Activated naive CD4-positive, alpha-beta T cell (primary cell): ENCODE measurements at regions not wholly inside any gene's neighbourhood (a gene's known extent, or its start where the extent isn't known, plus 50 kb on each side); places are given as distances from the start of the nearest gene placed in this dataset.
"Not testable (repeated sequence)": the region's sequence is repeated elsewhere in the genome, so short reads cannot be mapped to it uniquely, and the experiment has no call there.

Experiments used
- DNase-seq, 4 experiments: peaks; one replicate each; lab custom pipeline; 2025; lab: John Stamatoyannopoulos, UW

DNA sequence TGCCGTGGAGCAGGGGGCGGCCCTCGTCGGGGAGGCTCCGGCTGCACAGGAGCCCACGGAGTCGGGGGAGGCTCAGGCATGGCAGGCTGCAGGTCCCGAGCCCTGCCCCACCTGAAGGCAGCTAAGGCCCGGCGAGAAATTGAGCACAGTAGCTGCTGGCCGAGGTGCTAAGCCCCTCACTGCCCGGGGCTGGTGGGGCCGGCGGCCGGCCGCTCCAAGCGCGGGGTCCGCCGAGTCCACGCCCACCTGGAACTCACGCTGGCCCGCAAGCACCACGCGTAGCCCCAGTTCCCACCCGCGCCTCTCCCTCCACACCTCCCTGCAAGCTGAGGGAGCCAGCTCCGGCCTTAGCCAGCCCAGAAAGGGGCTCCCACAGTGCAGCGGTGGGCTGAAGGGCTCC is 589.4 kb downstream of the PPP4R3C start:
- no peak for DNase-seq

DNA sequence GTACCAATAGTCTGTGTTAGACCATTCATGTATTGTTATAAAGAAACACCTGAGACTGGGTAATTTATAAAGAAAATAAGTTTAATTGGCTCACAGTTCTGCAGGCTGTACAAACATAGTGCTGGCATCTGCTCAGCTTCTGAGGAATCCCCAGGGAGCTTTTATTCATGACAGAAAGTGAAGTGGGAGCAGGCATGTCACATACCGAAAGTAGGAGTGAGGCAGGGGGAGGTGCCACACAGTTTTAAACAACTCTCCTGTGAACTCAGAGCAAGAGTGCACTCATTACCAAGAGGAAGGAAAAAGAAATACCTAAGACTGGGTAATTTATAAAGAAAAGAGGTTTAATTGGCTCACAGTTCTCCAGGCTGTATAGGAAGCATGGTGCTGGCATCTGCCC is 591.2 kb downstream of the PPP4R3C start:
- DNase-seq, result no peak

GRCh38 chrX:26851981-26852380 is 611.2 kb downstream of the PPP4R3C start:
- DNase-seq, result no peak

GRCh38 chrX:26848511-26848910 is 614.6 kb downstream of the PPP4R3C start:
- DNase-seq, result no peak

DNA sequence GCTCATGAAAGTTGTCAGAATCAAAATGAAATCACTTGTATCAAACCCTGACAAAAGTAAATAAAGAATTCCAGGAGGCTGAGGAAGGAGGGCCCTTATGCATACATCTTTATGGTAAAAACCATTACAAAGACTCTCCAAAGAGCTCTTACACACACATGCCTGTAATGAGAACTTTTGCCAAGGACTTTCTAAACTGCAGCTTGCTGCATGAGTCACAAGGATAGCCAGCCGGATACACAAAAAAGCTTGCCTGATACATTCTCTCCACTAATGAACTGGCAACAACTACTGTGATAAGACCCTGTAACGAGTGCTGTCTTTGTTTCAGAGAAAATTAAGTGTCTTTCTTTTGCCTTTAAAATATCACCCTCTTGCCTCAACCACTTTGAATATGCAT is 618.1 kb downstream of the PPP4R3C start:
- DNase-seq, result no peak

DNA sequence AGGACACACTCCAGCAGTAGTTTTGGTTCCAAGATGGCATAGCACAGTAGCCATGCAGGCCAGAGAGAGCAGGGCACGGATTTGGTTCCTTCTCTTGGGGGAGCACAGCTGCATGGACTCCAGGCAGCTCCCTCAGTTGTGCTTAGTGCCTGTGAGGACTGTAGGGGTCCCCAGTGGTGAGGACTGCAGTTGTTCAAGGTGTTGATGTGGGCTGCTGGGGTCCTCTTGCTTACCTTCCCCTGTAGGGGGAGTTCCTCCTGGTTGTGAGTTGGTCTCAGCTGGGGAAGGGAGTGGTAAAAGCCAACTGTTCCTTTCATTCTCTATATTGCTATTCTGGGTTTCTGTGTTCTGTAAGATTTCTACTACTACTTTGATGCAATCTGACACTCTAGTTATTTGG is 606.5 kb downstream of the MAGEB5 start:
- no peak for DNase-seq

GRCh38 chrX:26789751-26790150 is 573.8 kb downstream of the MAGEB5 start:
- no peak for DNase-seq

- no peak for DNase-seq
Measured at GRCh38 chrX:26788402-26788998, 572.5 kb downstream of the MAGEB5 start.

DNA sequence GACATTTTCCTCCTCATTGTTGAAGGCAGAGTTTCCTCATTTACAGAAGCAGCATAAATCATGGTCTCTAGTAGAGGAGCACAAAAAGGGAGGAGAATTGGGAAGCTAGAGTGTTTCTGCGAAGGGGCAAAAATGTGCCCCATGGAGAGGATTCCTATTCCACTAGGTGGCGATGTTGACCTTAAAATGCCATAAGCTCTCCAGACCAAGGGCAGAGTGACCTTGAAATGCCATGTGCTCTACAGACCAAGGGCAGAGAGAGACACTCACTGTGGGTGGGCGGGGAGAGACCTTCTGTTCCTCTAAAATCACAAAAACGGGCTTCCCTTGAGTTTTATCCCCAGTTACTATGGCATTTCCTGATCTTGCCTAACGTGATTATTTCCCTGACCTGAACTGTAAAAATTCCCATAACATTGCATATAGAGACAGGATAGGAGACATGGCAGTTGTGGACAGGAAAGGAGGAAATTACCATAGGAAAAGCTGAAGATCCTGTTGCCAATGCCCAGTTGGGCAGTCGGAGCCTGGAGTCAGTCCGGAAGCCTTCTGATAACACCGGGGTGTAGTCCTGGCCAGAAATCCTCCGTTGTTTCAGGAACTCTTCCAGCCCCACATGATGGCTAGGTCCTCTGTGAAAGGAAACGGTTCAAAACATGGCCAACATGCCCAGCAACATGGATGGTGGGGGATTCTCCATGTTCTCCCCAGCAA is 567.7 kb downstream of the MAGEB5 start:
- DNase-seq, result no peak

GRCh38 chrX:26778320-26778888 is 562.4 kb downstream of the MAGEB5 start:
- no peak for DNase-seq

GRCh38 chrX:26762253-26762652 is 546.3 kb downstream of the MAGEB5 start:
- DNase-seq, result no peak

DNA sequence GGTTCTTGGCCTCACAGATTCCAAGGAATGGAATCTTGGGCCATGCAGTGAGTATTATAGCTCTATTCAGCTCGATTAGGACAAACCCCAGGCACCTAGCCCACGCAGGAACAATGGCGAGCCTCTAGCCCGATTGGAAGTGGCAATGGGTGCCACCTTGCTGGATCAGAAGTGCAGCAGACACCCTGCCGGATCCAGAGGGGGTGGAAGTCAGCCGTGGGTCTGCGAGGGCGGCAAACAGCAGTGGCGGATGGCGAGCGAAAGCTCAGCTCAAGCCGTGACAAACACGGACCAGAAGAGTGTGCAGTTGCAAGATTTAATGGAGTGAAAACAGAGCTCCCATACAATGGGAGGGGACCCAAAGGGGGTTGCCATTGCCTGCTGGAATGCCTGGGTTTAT is 539.8 kb downstream of the MAGEB5 start:
- not testable (repeated sequence) for DNase-seq

DNA sequence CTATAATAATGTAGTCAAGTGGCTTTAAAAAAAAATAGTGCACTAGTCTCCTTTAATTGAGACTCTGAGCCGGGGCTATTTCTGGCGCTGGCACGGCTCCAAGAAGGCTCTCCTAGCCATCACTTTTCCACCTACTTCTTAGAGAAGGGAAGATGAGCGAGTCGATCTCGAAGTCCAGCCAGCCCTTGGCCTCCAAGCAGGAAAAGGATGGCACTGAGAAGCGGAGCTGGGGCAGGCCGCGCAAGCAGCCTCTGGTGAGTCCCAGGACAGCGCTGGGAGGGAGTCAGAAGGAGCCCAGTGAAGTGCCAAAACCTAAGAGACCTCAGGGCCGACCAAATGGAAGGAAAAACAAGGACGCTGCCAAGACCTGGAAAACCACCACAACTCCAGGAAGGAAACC is 531.9 kb downstream of the MAGEB5 start:
- no peak for DNase-seq

GRCh38 chrX:26722666-26723428 is 506.9 kb downstream of the MAGEB5 start:
- DNase-seq, result no peak

DNA sequence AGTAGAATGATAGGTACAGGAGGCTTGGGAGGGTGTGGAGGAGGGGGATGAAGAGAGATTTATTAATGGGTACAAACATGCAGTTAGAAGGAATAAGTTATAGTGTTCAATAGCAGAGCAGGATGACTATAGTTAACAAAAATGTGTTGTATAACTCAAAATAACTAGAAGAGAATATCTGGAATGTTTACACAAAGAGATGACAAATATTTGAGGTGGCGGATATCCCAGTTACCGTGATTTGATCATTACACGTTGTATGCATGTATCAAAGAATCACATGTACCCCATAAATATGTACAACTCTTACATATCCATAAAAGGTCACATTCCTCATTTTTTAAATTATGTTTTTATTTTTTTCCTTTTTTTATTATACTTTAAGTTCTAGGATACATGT is 456.6 kb downstream of the MAGEB5 start:
- DNase-seq, result no peak

GRCh38 chrX:26670521-26670920 is 454.6 kb downstream of the MAGEB5 start:
- DNase-seq, result no peak

GRCh38 chrX:26664919-26665318 is 448.9 kb downstream of the MAGEB5 start:
- DNase-seq, result no peak

GRCh38 chrX:26653050-26653449 is 437.1 kb downstream of the MAGEB5 start:
- no peak for DNase-seq

GRCh38 chrX:26651755-26652154 is 435.8 kb downstream of the MAGEB5 start:
- no peak for DNase-seq

DNA sequence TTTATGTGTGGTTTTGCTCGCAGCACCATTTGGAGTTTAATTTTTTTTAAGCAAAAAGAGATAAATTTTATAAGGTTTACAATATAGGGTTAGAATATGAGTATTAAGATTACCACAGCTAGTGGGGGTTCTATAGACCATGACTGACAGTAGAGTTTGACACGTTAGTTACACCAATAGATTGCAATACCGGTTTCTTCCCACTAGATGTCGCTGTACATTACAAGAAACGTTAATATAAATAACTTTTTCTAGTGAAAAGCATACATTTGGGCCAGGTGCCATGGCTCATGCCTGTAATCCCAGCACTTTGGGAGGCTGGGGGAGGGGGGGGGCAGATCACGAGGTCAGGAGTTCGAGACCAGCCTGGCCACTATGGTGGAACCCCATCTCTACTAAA is 433.6 kb downstream of the MAGEB5 start:
- DNase-seq, result no peak

DNA sequence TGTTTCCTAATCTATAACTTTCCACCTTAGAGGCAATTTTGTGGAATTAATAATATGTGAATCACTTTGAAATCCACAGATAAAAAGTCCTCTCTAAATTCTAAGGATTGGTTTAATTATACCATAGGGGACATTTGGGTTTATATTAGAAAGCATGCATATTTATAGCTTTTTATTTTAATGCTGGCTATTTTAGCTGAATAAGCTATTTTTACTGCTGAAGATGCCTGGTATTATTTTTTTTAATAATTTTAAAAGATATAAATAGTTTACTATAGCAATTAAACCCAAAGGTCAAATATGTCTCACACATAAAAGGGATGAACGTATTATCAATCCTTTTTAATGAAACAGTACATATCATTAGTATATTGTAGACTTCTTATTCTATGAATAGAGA is 415.4 kb downstream of the MAGEB5 start:
- DNase-seq, result no peak

DNA sequence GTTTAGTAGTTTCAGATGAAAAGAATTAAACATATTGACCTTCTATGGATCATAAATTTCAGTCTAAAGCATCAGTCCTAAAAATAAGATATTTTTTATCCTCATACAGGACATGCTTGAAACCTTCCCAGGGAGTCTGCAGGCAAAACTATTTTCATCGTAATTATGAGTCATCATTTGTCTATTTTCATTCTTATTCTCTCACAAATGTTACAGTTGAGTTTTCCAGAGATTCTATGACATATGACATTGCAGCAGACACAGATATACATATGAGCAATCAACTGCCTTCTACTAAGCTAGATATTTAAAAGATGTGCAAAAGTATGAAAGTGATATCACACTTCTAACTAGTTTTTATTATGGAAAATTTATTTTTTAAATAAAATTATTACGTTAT is 398.0 kb downstream of the MAGEB5 start:
- DNase-seq, result no peak

GRCh38 chrX:26606971-26607370 is 391.0 kb downstream of the MAGEB5 start:
- DNase-seq, result no peak
